Activated CD4-positive, alpha-beta T cell treated with anti-CD3 and anti-CD28 coated beads, Interleukin-2, amount 50 U/mL, for 16 hours (primary cell): ENCODE measurements at regions not wholly inside any gene's neighbourhood (a gene's known extent, or its start where the extent isn't known, plus 50 kb on each side); places are given as distances from the start of the nearest gene placed in this dataset.
"Not testable (repeated sequence)": the region's sequence is repeated elsewhere in the genome, so short reads cannot be mapped to it uniquely, and the experiment has no call there.

ENCODE experiments used
- DNase-seq: peaks from one replicate; pipeline ENCODE4 v3.0.0-alpha.2; 2020

GRCh38 chr10:47145290-47145934 is 154.6 kb upstream of the GDF10 start:
- DNase-seq, result peak; percentile 18

- DNase-seq, result no peak
Measured at GRCh38 chr10:47146572-47146971, 153.4 kb upstream of the GDF10 start.

GRCh38 chr10:47147186-47147585 is 152.8 kb upstream of the GDF10 start:
- no peak for DNase-seq

- DNase-seq, result no peak
Measured at GRCh38 chr10:47150581-47150980, 149.4 kb upstream of the GDF10 start.

GRCh38 chr10:47151920-47152319 is 148.1 kb upstream of the GDF10 start:
- no peak for DNase-seq

GRCh38 chr10:47152861-47153349 is 147.1 kb upstream of the GDF10 start:
- peak; percentile 4 for DNase-seq

- DNase-seq, result no peak
Measured at GRCh38 chr10:47154762-47155161, 145.2 kb upstream of the GDF10 start.

GRCh38 chr10:47156873-47157272 is 143.1 kb upstream of the GDF10 start:
- no peak for DNase-seq

GRCh38 chr10:47158116-47159071 is 141.6 kb upstream of the GDF10 start:
- DNase-seq, result no peak

GRCh38 chr10:47159361-47160260 is 140.4 kb upstream of the GDF10 start:
- no peak for DNase-seq

- DNase-seq, result no peak
Measured at GRCh38 chr10:47160261-47160908, 139.6 kb upstream of the GDF10 start.

- no peak for DNase-seq
Measured at GRCh38 chr10:47160967-47161366, 139.0 kb upstream of the GDF10 start.

GRCh38 chr10:47161465-47161864 is 138.5 kb upstream of the GDF10 start:
- DNase-seq, result peak; percentile 18

- no peak for DNase-seq
Measured at GRCh38 chr10:47164126-47164799, 135.7 kb upstream of the GDF10 start.

- no peak for DNase-seq
Measured at GRCh38 chr10:47164800-47165128, 135.2 kb upstream of the GDF10 start.

- DNase-seq, result no peak
Measured at GRCh38 chr10:47165168-47165710, 134.8 kb upstream of the GDF10 start.

- DNase-seq, result no peak
Measured at GRCh38 chr10:47165711-47166404, 134.1 kb upstream of the GDF10 start.

- no peak for DNase-seq
Measured at GRCh38 chr10:47166405-47166777, 133.6 kb upstream of the GDF10 start.

- DNase-seq, result not testable (repeated sequence)
Measured at GRCh38 chr10:47166808-47167581, 133.0 kb upstream of the GDF10 start.

- DNase-seq, result no peak
Measured at GRCh38 chr10:47167591-47167990, 132.4 kb upstream of the GDF10 start.
